ENCODE measurements at regions not wholly inside any gene's neighbourhood (a gene's known extent, or its start where the extent isn't known, plus 50 kb on each side); places are given as distances from the start of the nearest gene placed in this dataset.
"Not testable (repeated sequence)": the region's sequence is repeated elsewhere in the genome, so short reads cannot be mapped to it uniquely, and the experiment has no call there.

- ChIA-PET POLR2A (no interaction called here), CTCF (interaction anchor here (0.9 to 1.0 kb wide), 3 partner anchors 48 to 129 kb away, joined by 3 to 5 read pairs (median 4); no protein-coding TSS in a partner anchor)
- TF ChIP-seq ZNF384 (IDR thresholded peaks at IDR 0.05) (no peak), SUZ12 (IDR thresholded peaks at IDR 0.05) (no peak), NFRKB (IDR thresholded peaks at IDR 0.05) (no peak), TARDBP (IDR thresholded peaks at IDR 0.05) (no peak), FOXK2 (IDR thresholded peaks at IDR 0.05) (no peak), CTBP1 (IDR thresholded peaks at IDR 0.05; ENCODE audit: borderline replicate concordance) (no peak), LEF1 (IDR thresholded peaks at IDR 0.05; ENCODE audit: borderline replicate concordance) (no peak)
- no peak for DNase-seq (ENCODE audit: extremely low spot score)
Measured at GRCh38 chr1:101437800-101438199, 201.0 kb downstream of the S1PR1 start.

GRCh38 chr1:101438359-101438758, 201.5 kb downstream of the S1PR1 start:
- ChIA-PET CTCF (interaction anchor here (0.6 to 1.0 kb wide), 4 partner anchors 49 to 241 kb away, joined by 3 to 6 read pairs (median 4); no protein-coding TSS in a partner anchor), POLR2A (no interaction called here)
- TF ChIP-seq CTBP1 (IDR thresholded peaks at IDR 0.05; ENCODE audit: borderline replicate concordance) (no peak), ZNF384 (IDR thresholded peaks at IDR 0.05) (no peak), L3MBTL2 (conservative IDR thresholded peaks at IDR 0.05) (no peak), PKNOX1 (IDR thresholded peaks at IDR 0.05) (no peak), ARNT (IDR thresholded peaks at IDR 0.05) (no peak), LEF1 (IDR thresholded peaks at IDR 0.05; ENCODE audit: borderline replicate concordance) (no peak), FOXA1 (IDR thresholded peaks at IDR 0.05) (no peak), TARDBP (IDR thresholded peaks at IDR 0.05) (no peak), HDGF (IDR thresholded peaks at IDR 0.05; ENCODE audit: borderline replicate concordance) (no peak), NFRKB (IDR thresholded peaks at IDR 0.05) (no peak), BHLHE40 (IDR thresholded peaks at IDR 0.05; ENCODE audit: borderline replicate concordance) (no peak), FOXM1 (IDR thresholded peaks at IDR 0.05; ENCODE audit: borderline replicate concordance) (no peak), ELF4 (IDR thresholded peaks at IDR 0.05) (no peak), SUZ12 (IDR thresholded peaks at IDR 0.05) (no peak)
- peak; percentile 31 for DNase-seq (ENCODE audit: extremely low spot score)

GRCh38 chr1:101440485-101440884, 203.7 kb downstream of the S1PR1 start:
- no peak for DNase-seq (ENCODE audit: extremely low spot score)
- ChIA-PET POLR2A (no interaction called here), CTCF (interaction anchor here (1.2 kb wide), 1 partner anchor 81 kb away, joined by 3 read pairs; no protein-coding TSS in a partner anchor)
- TF ChIP-seq CTBP1 (IDR thresholded peaks at IDR 0.05; ENCODE audit: borderline replicate concordance), result no peak
- no peak for TF ChIP-seq PKNOX1 (IDR thresholded peaks at IDR 0.05)
- no peak for TF ChIP-seq TARDBP (IDR thresholded peaks at IDR 0.05)
- TF ChIP-seq SP1 (IDR thresholded peaks at IDR 0.05), result no peak
- TF ChIP-seq SUZ12 (IDR thresholded peaks at IDR 0.05), result no peak
- no peak for TF ChIP-seq LEF1 (IDR thresholded peaks at IDR 0.05; ENCODE audit: borderline replicate concordance)
- no peak for TF ChIP-seq ARNT (IDR thresholded peaks at IDR 0.05)
- TF ChIP-seq BHLHE40 (IDR thresholded peaks at IDR 0.05; ENCODE audit: borderline replicate concordance), result no peak

GRCh38 chr1:101444381-101444780, 207.6 kb downstream of the S1PR1 start:
- DNase-seq (ENCODE audit: extremely low spot score), result no peak
- no peak for TF ChIP-seq LEF1 (IDR thresholded peaks at IDR 0.05; ENCODE audit: borderline replicate concordance)
- TF ChIP-seq ZNF384 (IDR thresholded peaks at IDR 0.05), result no peak
- no peak for TF ChIP-seq TARDBP (IDR thresholded peaks at IDR 0.05)
- TF ChIP-seq L3MBTL2 (conservative IDR thresholded peaks at IDR 0.05), result no peak
- TF ChIP-seq SUZ12 (IDR thresholded peaks at IDR 0.05), result no peak
- no peak for TF ChIP-seq ARNT (IDR thresholded peaks at IDR 0.05)
- no peak for TF ChIP-seq FOXA1 (IDR thresholded peaks at IDR 0.05)
- TF ChIP-seq ELF4 (IDR thresholded peaks at IDR 0.05), result no peak
- TF ChIP-seq NFRKB (IDR thresholded peaks at IDR 0.05), result no peak
- no peak for TF ChIP-seq FOXK2 (IDR thresholded peaks at IDR 0.05)
- TF ChIP-seq PKNOX1 (IDR thresholded peaks at IDR 0.05), result no peak
- CTCF ChIA-PET, result interaction anchor here (1.1 kb wide), 1 partner anchor 44 kb away, joined by 4 read pairs; no protein-coding TSS in a partner anchor
- POLR2A ChIA-PET, result no interaction called here

GRCh38 chr1:101444873-101445618, 208.2 kb downstream of the S1PR1 start:
- POLR2A ChIA-PET, result no interaction called here
- no peak for DNase-seq (ENCODE audit: extremely low spot score)
- CTCF ChIA-PET, result interaction anchor here (1.1 kb wide), 1 partner anchor 44 kb away, joined by 4 read pairs; no protein-coding TSS in a partner anchor
- TF ChIP-seq FOXM1 (IDR thresholded peaks at IDR 0.05; ENCODE audit: borderline replicate concordance), result no peak
- TF ChIP-seq CTBP1 (IDR thresholded peaks at IDR 0.05; ENCODE audit: borderline replicate concordance), result no peak
- TF ChIP-seq BHLHE40 (IDR thresholded peaks at IDR 0.05; ENCODE audit: borderline replicate concordance), result no peak
- no peak for TF ChIP-seq SP1 (IDR thresholded peaks at IDR 0.05)
- no peak for TF ChIP-seq SUZ12 (IDR thresholded peaks at IDR 0.05)
- TF ChIP-seq NFRKB (IDR thresholded peaks at IDR 0.05), result no peak
- no peak for TF ChIP-seq HDGF (IDR thresholded peaks at IDR 0.05; ENCODE audit: borderline replicate concordance)
- TF ChIP-seq TARDBP (IDR thresholded peaks at IDR 0.05), result no peak
- no peak for TF ChIP-seq ARNT (IDR thresholded peaks at IDR 0.05)
- TF ChIP-seq ZNF384 (IDR thresholded peaks at IDR 0.05), result no peak

GRCh38 chr1:101448018-101448417, 211.2 kb downstream of the S1PR1 start:
- ChIA-PET POLR2A (no interaction called here), CTCF (interaction anchor here (1.0 kb wide), 1 partner anchor 26 kb away, joined by 3 read pairs; no protein-coding TSS in a partner anchor)
- no peak for DNase-seq (ENCODE audit: extremely low spot score)
- TF ChIP-seq SUZ12 (IDR thresholded peaks at IDR 0.05) (no peak), L3MBTL2 (conservative IDR thresholded peaks at IDR 0.05) (no peak), PKNOX1 (IDR thresholded peaks at IDR 0.05) (no peak), HDGF (IDR thresholded peaks at IDR 0.05; ENCODE audit: borderline replicate concordance) (no peak), FOXA1 (IDR thresholded peaks at IDR 0.05) (no peak), NFRKB (IDR thresholded peaks at IDR 0.05) (no peak), SP1 (IDR thresholded peaks at IDR 0.05) (no peak), LEF1 (IDR thresholded peaks at IDR 0.05; ENCODE audit: borderline replicate concordance) (no peak)

GRCh38 chr1:101450691-101451090, 213.9 kb downstream of the S1PR1 start:
- DNase-seq (ENCODE audit: extremely low spot score); POLR2A ChIA-PET; CTCF ChIA-PET: not testable (repeated sequence)
